ENCODE measurements at regions not wholly inside any gene's neighbourhood (a gene's known extent, or its start where the extent isn't known, plus 50 kb on each side); places are given as distances from the start of the nearest gene placed in this dataset.

DNA sequence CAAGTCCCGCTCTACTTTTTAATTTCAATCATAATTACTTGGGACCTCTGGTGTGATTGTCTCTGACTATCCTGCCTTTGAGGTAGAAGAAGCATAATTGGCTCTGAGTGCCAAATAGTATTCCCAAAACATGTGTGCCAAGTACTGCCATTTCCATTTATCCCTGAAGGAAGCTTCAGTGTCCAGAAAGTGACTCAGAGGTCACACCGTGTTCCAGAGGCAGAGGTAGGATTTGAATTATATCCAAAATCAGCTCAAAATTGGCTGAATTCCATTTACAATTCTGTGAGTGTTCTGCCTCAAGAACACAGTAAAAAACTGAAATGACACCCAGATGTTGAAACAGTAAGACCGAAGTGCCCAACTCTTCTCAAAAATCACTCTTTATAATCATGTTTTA, 255.3 kb downstream of the RSL24D1 start:
- no peak for TF ChIP-seq ZFP3 (CRISPR knock-in tag; IDR thresholded peaks at IDR 0.05)
- no peak for TF ChIP-seq ARNTL (CRISPR knock-in tag; IDR thresholded peaks at IDR 0.05; ENCODE audit: borderline replicate concordance, low read depth)
- no peak for TF ChIP-seq CSRNP3 (CRISPR knock-in tag; IDR thresholded peaks at IDR 0.05)
- TF ChIP-seq ZNF70 (CRISPR knock-in tag; IDR thresholded peaks at IDR 0.05) = no peak
- no peak for TF ChIP-seq PPARA (CRISPR knock-in tag; IDR thresholded peaks at IDR 0.05; ENCODE audit: borderline replicate concordance)
- TF ChIP-seq POU6F1 (CRISPR knock-in tag; IDR thresholded peaks at IDR 0.05; ENCODE audit: borderline replicate concordance, low read depth) = no peak
- TF ChIP-seq BACH2 (CRISPR knock-in tag; IDR thresholded peaks at IDR 0.05; ENCODE audit: borderline replicate concordance) = no peak
- TF ChIP-seq, protein P1, sequence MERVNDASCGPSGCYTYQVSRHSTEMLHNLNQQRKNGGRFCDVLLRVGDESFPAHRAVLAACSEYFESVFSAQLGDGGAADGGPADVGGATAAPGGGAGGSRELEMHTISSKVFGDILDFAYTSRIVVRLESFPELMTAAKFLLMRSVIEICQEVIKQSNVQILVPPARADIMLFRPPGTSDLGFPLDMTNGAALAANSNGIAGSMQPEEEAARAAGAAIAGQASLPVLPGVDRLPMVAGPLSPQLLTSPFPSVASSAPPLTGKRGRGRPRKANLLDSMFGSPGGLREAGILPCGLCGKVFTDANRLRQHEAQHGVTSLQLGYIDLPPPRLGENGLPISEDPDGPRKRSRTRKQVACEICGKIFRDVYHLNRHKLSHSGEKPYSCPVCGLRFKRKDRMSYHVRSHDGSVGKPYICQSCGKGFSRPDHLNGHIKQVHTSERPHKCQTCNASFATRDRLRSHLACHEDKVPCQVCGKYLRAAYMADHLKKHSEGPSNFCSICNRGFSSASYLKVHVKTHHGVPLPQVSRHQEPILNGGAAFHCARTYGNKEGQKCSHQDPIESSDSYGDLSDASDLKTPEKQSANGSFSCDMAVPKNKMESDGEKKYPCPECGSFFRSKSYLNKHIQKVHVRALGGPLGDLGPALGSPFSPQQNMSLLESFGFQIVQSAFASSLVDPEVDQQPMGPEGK (CRISPR knock-in tag; IDR thresholded peaks at IDR 0.05; ENCODE audit: borderline replicate concordance) = no peak
- no peak for TF ChIP-seq TOX (CRISPR knock-in tag; IDR thresholded peaks at IDR 0.05; ENCODE audit: borderline replicate concordance)
- TF ChIP-seq, protein P2, sequence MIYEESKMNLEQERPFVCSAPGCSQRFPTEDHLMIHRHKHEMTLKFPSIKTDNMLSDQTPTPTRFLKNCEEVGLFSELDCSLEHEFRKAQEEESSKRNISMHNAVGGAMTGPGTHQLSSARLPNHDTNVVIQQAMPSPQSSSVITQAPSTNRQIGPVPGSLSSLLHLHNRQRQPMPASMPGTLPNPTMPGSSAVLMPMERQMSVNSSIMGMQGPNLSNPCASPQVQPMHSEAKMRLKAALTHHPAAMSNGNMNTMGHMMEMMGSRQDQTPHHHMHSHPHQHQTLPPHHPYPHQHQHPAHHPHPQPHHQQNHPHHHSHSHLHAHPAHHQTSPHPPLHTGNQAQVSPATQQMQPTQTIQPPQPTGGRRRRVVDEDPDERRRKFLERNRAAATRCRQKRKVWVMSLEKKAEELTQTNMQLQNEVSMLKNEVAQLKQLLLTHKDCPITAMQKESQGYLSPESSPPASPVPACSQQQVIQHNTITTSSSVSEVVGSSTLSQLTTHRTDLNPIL (CRISPR knock-in tag; IDR thresholded peaks at IDR 0.05; ENCODE audit: low read depth) = no peak
- no peak for TF ChIP-seq RARB (CRISPR knock-in tag; IDR thresholded peaks at IDR 0.05)
- TF ChIP-seq ZFP30 (CRISPR knock-in tag; IDR thresholded peaks at IDR 0.05) = no peak

Measured in SK-N-SH treated with all-trans-retinoic acid at 6 μM for 48 hours (cell line).